ENCODE measurements at regions not wholly inside any gene's neighbourhood (a gene's known extent, or its start where the extent isn't known, plus 50 kb on each side); places are given as distances from the start of the nearest gene placed in this dataset.

DNA sequence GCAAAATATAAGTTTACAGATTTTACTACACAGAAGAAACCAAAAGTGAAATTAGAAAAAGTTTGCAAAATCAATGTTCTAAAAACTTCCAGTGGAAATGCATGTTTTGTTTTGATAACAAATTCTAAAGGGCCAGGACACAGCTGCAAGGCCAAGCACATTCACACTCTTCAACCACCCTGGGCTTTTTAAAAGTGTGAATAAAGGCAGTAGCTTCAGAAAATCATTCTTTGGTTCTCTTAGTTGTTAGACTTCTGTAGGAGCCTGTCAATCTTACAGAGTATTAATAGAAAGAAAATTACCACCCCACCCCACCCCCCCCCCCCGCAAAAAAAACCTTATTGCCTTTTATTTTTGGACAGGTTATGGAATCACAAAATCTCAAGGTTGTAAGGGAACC is 105.2 kb upstream of the EGLN3 start:
- DNase-seq (ENCODE audit: low read depth) = no peak
- TF ChIP-seq, protein P1, sequence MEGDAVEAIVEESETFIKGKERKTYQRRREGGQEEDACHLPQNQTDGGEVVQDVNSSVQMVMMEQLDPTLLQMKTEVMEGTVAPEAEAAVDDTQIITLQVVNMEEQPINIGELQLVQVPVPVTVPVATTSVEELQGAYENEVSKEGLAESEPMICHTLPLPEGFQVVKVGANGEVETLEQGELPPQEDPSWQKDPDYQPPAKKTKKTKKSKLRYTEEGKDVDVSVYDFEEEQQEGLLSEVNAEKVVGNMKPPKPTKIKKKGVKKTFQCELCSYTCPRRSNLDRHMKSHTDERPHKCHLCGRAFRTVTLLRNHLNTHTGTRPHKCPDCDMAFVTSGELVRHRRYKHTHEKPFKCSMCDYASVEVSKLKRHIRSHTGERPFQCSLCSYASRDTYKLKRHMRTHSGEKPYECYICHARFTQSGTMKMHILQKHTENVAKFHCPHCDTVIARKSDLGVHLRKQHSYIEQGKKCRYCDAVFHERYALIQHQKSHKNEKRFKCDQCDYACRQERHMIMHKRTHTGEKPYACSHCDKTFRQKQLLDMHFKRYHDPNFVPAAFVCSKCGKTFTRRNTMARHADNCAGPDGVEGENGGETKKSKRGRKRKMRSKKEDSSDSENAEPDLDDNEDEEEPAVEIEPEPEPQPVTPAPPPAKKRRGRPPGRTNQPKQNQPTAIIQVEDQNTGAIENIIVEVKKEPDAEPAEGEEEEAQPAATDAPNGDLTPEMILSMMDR (IDR thresholded peaks at IDR 0.05; ENCODE audit: low read depth, low read length, missing control alignments) = no peak
- H3K4me3 ChIP-seq (ENCODE audit: low read depth, low read length) = no peak overlapping the region

DNA sequence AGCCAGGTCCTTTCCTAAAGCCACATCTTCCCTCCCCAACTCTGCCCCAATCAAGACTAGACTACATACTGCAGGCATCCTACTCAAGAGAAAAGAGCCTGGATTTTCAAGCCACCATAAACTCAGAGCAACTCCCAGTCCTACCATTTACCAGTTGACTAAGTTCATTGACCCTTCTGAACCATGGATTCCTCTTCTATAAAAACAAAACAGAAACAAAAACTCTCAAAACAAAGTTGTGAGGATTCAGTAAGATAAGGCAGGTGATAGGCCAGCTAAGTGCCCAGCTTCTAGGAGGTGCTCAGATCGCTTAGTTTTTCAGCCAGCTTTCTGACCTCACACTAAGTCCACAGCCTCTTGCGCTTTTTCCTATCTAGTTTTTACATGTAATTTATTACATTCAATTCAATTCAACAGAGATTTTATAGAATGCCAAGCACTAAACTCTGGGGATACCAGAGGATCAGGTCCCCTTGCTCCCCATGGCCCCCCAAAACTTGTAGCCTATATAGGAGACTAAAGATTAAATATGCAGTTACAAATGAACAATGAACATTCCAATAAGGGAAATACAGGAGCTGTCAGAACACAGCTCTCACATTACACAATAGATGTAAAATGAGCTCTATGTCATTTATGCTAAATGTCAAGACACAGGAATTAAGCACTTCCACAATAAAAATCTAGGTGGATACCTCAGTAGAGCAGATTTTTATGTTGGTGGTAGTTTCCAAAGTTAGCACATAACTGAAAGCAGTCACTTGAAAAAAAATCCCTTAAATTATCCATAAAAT is 104.5 kb upstream of the EGLN3 start:
- no peak overlapping the region for H3K4me3 ChIP-seq (ENCODE audit: low read depth, low read length)
- TF ChIP-seq, protein P1 (IDR thresholded peaks at IDR 0.05; ENCODE audit: low read depth, low read length, missing control alignments) = no peak
- no peak for DNase-seq (ENCODE audit: low read depth)

DNA sequence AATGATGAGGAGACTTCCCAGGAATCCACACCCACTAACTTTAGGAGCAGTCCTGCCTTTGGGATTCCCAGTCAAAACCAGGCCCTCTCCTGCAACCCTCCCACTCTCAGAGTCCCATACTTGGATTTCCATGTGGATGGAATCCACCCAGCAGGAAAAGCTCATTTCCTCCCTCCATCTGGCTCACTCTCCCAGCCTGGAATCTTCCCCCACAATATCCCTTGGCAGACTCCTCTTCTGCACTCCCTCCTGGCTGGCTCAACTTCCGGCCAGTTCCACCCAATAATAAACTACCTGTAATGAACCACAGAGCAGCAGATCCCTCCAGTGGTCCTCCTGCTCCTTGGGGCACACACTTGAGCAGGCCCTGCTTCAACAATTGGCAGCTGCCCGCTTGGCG is 102.8 kb upstream of the EGLN3 start:
- H3K4me3 ChIP-seq (ENCODE audit: low read depth, low read length) = no peak overlapping the region
- no peak for DNase-seq (ENCODE audit: low read depth)

DNA sequence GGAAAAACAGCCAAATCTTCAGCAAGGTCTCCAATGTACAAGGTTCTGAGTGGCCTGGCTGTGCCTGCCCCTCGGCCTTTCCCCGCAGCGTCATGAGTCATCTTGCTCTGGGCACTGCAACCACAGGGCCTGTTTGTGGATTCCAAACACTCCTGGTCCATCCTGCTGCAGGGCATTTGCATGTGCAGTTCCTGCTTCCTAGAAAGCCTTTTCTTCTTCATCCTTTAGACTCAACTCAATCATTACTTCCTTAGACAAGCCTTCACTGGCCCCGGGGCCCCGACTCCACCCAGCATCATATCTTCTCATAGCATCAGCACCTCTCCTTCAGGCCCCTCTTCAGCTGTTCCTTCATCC is 101.8 kb upstream of the EGLN3 start:
- DNase-seq (ENCODE audit: low read depth) = no peak
- TF ChIP-seq, protein P1 (IDR thresholded peaks at IDR 0.05; ENCODE audit: low read depth, low read length, missing control alignments) = no peak
- H3K4me3 ChIP-seq (ENCODE audit: low read depth, low read length) = no peak overlapping the region

More for the DNA sequence above, 102.8 kb upstream of the EGLN3 start:
- TF ChIP-seq, protein P1 (IDR thresholded peaks at IDR 0.05; ENCODE audit: low read depth, low read length, missing control alignments) = no peak

DNA sequence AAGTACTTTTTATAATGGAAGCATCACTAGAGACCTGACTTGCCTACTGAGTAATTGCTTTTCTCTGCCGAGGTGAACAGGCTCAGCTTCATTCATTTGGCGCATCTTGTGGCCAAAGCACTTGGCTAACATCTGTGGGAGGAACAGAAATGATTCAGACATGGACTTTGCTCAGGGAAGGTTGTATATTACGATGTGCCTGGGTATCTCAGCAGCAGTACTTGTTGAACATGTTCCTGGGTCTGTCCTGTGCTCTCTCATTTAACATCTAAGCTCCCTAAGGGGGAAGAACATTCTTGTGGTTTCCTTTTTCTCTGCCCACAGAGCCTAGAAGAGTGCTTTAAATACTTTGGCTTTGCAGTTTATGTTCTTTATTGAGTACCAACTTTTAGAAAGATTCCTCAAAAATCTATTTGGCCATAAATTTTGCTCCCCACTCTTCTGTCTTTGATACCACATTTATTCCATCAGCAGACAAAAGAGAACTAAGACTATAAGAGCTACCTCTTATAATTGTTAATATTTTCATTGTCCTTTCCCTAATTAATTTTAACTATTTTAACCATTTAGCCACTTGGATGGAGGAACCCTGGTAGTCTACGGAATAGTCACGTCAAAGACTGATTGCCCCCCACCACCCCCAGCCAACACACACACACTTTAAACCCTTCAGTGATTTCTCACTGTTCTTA is 101.2 kb upstream of the EGLN3 start:
- no peak for DNase-seq (ENCODE audit: low read depth)
- TF ChIP-seq, protein P1 (IDR thresholded peaks at IDR 0.05; ENCODE audit: low read depth, low read length, missing control alignments) = no peak
- H3K4me3 ChIP-seq (ENCODE audit: low read depth, low read length) = no peak overlapping the region

DNA sequence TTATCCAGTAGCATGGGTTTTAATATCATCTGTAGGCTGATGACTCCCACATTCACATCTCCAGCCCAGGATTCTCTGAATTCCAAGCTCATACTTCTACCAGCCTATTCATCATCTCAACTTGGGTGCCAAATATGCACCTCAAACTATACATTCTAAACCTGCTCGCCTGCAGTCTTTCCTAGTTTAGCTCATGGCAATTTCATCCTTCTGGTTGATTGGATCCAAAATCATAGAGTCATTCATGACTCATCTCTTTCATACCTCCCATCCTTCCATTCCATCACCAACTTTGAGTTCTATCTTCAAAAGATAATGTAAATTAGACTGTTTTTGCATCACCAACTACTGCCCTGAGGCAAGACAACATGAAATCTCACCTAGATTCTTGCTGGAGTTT is 99.7 kb upstream of the EGLN3 start:
- no peak overlapping the region for H3K4me3 ChIP-seq (ENCODE audit: low read depth, low read length)
- DNase-seq (ENCODE audit: low read depth) = no peak
- TF ChIP-seq, protein P1 (IDR thresholded peaks at IDR 0.05; ENCODE audit: low read depth, low read length, missing control alignments) = no peak

Data from GM12864 (cell line).